Neural cell (in vitro differentiated cells): ENCODE measurements at regions not wholly inside any gene's neighbourhood (a gene's known extent, or its start where the extent isn't known, plus 50 kb on each side); places are given as distances from the start of the nearest gene placed in this dataset.

Experiments
- H2AFZ ChIP-seq: fragments of 200-600, 300-800 bp; sonication (generic), shearing (Covaris generic); 2 replicates; pipeline ENCODE4 v1.6.0; 2014; ENCODE audit warnings: low read depth, mild to moderate bottlenecking, antibody characterized with exemption, low read length, moderate library complexity
- H3F3A ChIP-seq: fragments of 200-600 bp; shearing (Covaris generic); 2 replicates; pipeline ENCODE4 v1.6.1; 2016; ENCODE audit warnings: mild to moderate bottlenecking, moderate library complexity, mixed read lengths, antibody characterized with exemption, low read length; ENCODE audit not compliant: insufficient read depth, poor library complexity, severe bottlenecking
- H3K27ac ChIP-seq: fragments of 200-600, 300-800 bp; sonication (generic), shearing (Covaris generic); 2 replicates; pipeline ENCODE4 v1.5.1; 2014; ENCODE audit warnings: mild to moderate bottlenecking, low read length, moderate library complexity
- H3K27me3 ChIP-seq: fragments of 300-800, 200-600 bp; sonication (generic), shearing (Covaris generic); 2 replicates; pipeline ENCODE4 v1.6.0; 2014; ENCODE audit warnings: mild to moderate bottlenecking, low read depth, low read length, moderate library complexity; ENCODE audit not compliant: insufficient read depth
- H3K36me3 ChIP-seq: fragments of 300-800, 200-600 bp; sonication (generic), shearing (Covaris generic); 2 replicates; pipeline ENCODE4 v1.5.1; 2014; ENCODE audit warnings: mild to moderate bottlenecking, antibody characterized with exemption, low read length, moderate library complexity; ENCODE audit not compliant: insufficient read depth
- H3K4me2 ChIP-seq: fragments of 300-800, 200-600 bp; sonication (generic), shearing (Covaris generic); 2 replicates; pipeline ENCODE4 v1.6.0; 2014; ENCODE audit warnings: mild to moderate bottlenecking, low read length
- H3K4me3 ChIP-seq: fragments of 300-800, 200-600 bp; sonication (generic), shearing (Covaris generic); 2 replicates; pipeline ENCODE4 v1.5.1; 2014; ENCODE audit warnings: mild to moderate bottlenecking, low read length, moderate library complexity
- H3K79me2 ChIP-seq: fragments of 200-600 bp; shearing (Covaris generic); replicated peaks from 2 replicates; pipeline ENCODE4 v1.6.0; 2014; ENCODE audit warnings: mild to moderate bottlenecking, low read length, moderate library complexity; ENCODE audit not compliant: insufficient read depth
- H3K9ac ChIP-seq: fragments of 300-800, 200-600 bp; sonication (generic), shearing (Covaris generic); 2 replicates; pipeline ENCODE4 v1.6.1; 2016; ENCODE audit warnings: mild to moderate bottlenecking, low read length, mixed read lengths
- H3K9me2 ChIP-seq: fragments of 200-600 bp; shearing (Covaris generic); 2 replicates; pipeline ENCODE4 v1.6.1; 2016; ENCODE audit warnings: mild to moderate bottlenecking, low read length, mixed read lengths; ENCODE audit not compliant: insufficient read depth
- H3K9me3 ChIP-seq: fragments of 200-600, 300-800 bp; sonication (generic), shearing (Covaris generic); 2 replicates; pipeline ENCODE4 v1.6.1; 2016; ENCODE audit warnings: mild to moderate bottlenecking, mixed run types, low read length, moderate library complexity, mixed read lengths
- H4K20me1 ChIP-seq: fragments of 200-600 bp; shearing (Covaris generic); 2 replicates; pipeline ENCODE4 v1.6.1; 2016; ENCODE audit warnings: mild to moderate bottlenecking, mixed run types; ENCODE audit not compliant: insufficient read depth
- CTCF ChIP-seq: fragments of 450-650 bp; IDR thresholded peaks from 2 replicates; pipeline ENCODE4 v1.5.1; 2014; ENCODE audit warnings: antibody characterized with exemption, mild to moderate bottlenecking, moderate library complexity; ENCODE audit not compliant: poor library complexity, severe bottlenecking
- EP300 ChIP-seq: fragments of 450-650 bp; conservative IDR thresholded peaks from 2 replicates; pipeline ENCODE4 v1.6.1; 2014; ENCODE audit warnings: antibody characterized with exemption, mild to moderate bottlenecking, moderate library complexity; ENCODE audit not compliant: poor library complexity, severe bottlenecking
- EZH2 ChIP-seq: fragments of 200-600, 300-800 bp; shearing (Covaris generic), sonication (generic); IDR thresholded peaks from 2 replicates; pipeline ENCODE4 v1.6.1; 2014; ENCODE audit warnings: antibody characterized with exemption, low read length, borderline replicate concordance, mild to moderate bottlenecking; ENCODE audit not compliant: insufficient read depth, poor library complexity, severe bottlenecking
- MXI1 ChIP-seq: fragments of 450-650 bp; conservative IDR thresholded peaks from 2 replicates; pipeline ENCODE4 v1.6.1; 2014; ENCODE audit warnings: antibody characterized with exemption, mild to moderate bottlenecking; ENCODE audit not compliant: poor library complexity, severe bottlenecking
- POLR2AphosphoS5 ChIP-seq: IDR thresholded peaks from 2 replicates; pipeline ENCODE4 v1.6.1; 2012
- RAD21 ChIP-seq: fragments of 450-650 bp; conservative IDR thresholded peaks from 2 replicates; pipeline ENCODE4 v1.6.1; 2014; ENCODE audit warnings: antibody characterized with exemption, mild to moderate bottlenecking, moderate library complexity
- REST ChIP-seq: IDR thresholded peaks from 2 replicates; pipeline ENCODE4 v1.6.1; 2012; ENCODE audit warnings: borderline replicate concordance
- SMC3 ChIP-seq: fragments of 450-650 bp; conservative IDR thresholded peaks from 2 replicates; pipeline ENCODE4 v1.6.1; 2014; ENCODE audit warnings: antibody characterized with exemption, mild to moderate bottlenecking, moderate library complexity; ENCODE audit not compliant: poor library complexity
- TAF1 ChIP-seq: IDR thresholded peaks from 2 replicates; pipeline ENCODE4 v1.6.1; 2012; ENCODE audit warnings: low read depth

GRCh38 chr2:9137379-9138150 is 69.0 kb upstream of the ASAP2 start:
- Histone ChIP-seq H3K9me3 (peaks cover 4% of the 10 kb centered on the region), H4K20me1 (no peaks in the 10 kb centered on the region), H3K36me3 (no peaks in the 10 kb centered on the region), H3K4me3 (no peak overlapping the region), H2AFZ (no peak overlapping the region), H3K9ac (no peak overlapping the region), H3K27me3 (no peaks in the 10 kb centered on the region), H3F3A (peaks cover 4% of the 10 kb centered on the region), H3K79me2 (no peaks in the 10 kb centered on the region), H3K4me2 (no peak overlapping the region), H3K27ac (no peak overlapping the region), H3K9me2 (no peaks in the 10 kb centered on the region)
- TF ChIP-seq SMC3 = no peak
- TF ChIP-seq POLR2AphosphoS5 = no peak
- no peak for TF ChIP-seq TAF1
- TF ChIP-seq REST = no peak
- no peak for TF ChIP-seq EP300
- no peak for TF ChIP-seq MXI1
- no peak for TF ChIP-seq CTCF
- no peak for TF ChIP-seq EZH2
- no peak for TF ChIP-seq RAD21

- Histone ChIP-seq H3K9me3 (peaks cover 4% of the 10 kb centered on the region), H3K4me3 (no peak overlapping the region), H3K9me2 (no peaks in the 10 kb centered on the region), H3K4me2 (no peak overlapping the region), H3K36me3 (no peaks in the 10 kb centered on the region), H3K27ac (no peak overlapping the region), H4K20me1 (no peaks in the 10 kb centered on the region), H3K9ac (no peak overlapping the region), H3K79me2 (no peaks in the 10 kb centered on the region), H3K27me3 (no peaks in the 10 kb centered on the region), H2AFZ (no peak overlapping the region), H3F3A (peaks cover 4% of the 10 kb centered on the region)
- TF ChIP-seq MXI1 = no peak
- no peak for TF ChIP-seq EZH2
- TF ChIP-seq CTCF = no peak
- no peak for TF ChIP-seq POLR2AphosphoS5
- TF ChIP-seq TAF1 = no peak
- TF ChIP-seq REST = no peak
- TF ChIP-seq EP300 = no peak
- TF ChIP-seq SMC3 = no peak
- TF ChIP-seq RAD21 = no peak
These were observed 70.6 kb upstream of the ASAP2 start for GRCh38 chr2:9135822-9136558.
